H9 (cell line): ENCODE measurements at regions not wholly inside any gene's neighbourhood (a gene's known extent, or its start where the extent isn't known, plus 50 kb on each side); places are given as distances from the start of the nearest gene placed in this dataset.

ENCODE experiments used
- DNase-seq: peaks from one replicate; pipeline ENCODE4 v3.0.0-alpha.2; 2017
- H2AFZ ChIP-seq: one replicate; pipeline ENCODE4 v1.6.1; 2013; ENCODE audit warnings: mild to moderate bottlenecking, low read length, control low read depth, moderate library complexity
- H2AK5ac ChIP-seq: 2 replicates; pipeline ENCODE4 v1.6.1; 2013; ENCODE audit warnings: low read length, control low read depth, mixed read lengths; ENCODE audit not compliant: insufficient read length
- H2BK120ac ChIP-seq: one replicate; pipeline ENCODE4 v1.6.1; 2013; ENCODE audit warnings: low read depth, mild to moderate bottlenecking, low read length, control low read depth, inconsistent platforms; ENCODE audit not compliant: poor library complexity, severe bottlenecking
- H2BK12ac ChIP-seq: 2 replicates; pipeline ENCODE4 v1.6.1; 2013; ENCODE audit warnings: low read length, control low read depth, mixed read lengths, low read depth; ENCODE audit not compliant: insufficient read length
- H2BK15ac ChIP-seq: 2 replicates; pipeline ENCODE4 v1.6.1; 2013; ENCODE audit warnings: low read depth, low read length, control low read depth
- H2BK20ac ChIP-seq: one replicate; pipeline ENCODE4 v1.6.1; 2013; ENCODE audit warnings: low read depth, mild to moderate bottlenecking, low read length, control low read depth, inconsistent platforms; ENCODE audit not compliant: poor library complexity, severe bottlenecking
- H2BK5ac ChIP-seq: 2 replicates; pipeline ENCODE4 v1.6.1; 2013; ENCODE audit warnings: low read length, control low read depth, mixed read lengths; ENCODE audit not compliant: insufficient read length
- H3K14ac ChIP-seq: 2 replicates; pipeline ENCODE4 v1.6.1; 2013; ENCODE audit warnings: low read length, control low read depth; ENCODE audit not compliant: insufficient read depth
- H3K18ac ChIP-seq: 2 replicates; pipeline ENCODE4 v1.6.1; 2013; ENCODE audit warnings: low read depth, mild to moderate bottlenecking, mixed read lengths, low read length, control low read depth; ENCODE audit not compliant: insufficient read length
- H3K23ac ChIP-seq: 2 replicates; pipeline ENCODE4 v1.6.1; 2013; ENCODE audit warnings: low read length, control low read depth, mixed read lengths, low read depth; ENCODE audit not compliant: insufficient read length
- H3K23me2 ChIP-seq: 2 replicates; pipeline ENCODE4 v1.6.1; 2013; ENCODE audit warnings: low read depth, mild to moderate bottlenecking, mixed read lengths, low read length, control low read depth; ENCODE audit not compliant: insufficient read length, poor library complexity, severe bottlenecking
- H3K27ac ChIP-seq: 2 replicates; pipeline ENCODE4 v1.5.1; 2013; ENCODE audit warnings: low read length, control low read depth, mixed read lengths, low read depth; ENCODE audit not compliant: insufficient read length
- H3K27me3 ChIP-seq: 2 replicates; pipeline ENCODE4 v1.6.1; 2013; ENCODE audit warnings: low read length, control low read depth, inconsistent platforms; ENCODE audit not compliant: insufficient read depth
- H3K4ac ChIP-seq: 2 replicates; pipeline ENCODE4 v1.6.1; 2013; ENCODE audit warnings: low read depth, mild to moderate bottlenecking, control low read depth, inconsistent platforms, low read length, moderate library complexity
- H3K4me1 ChIP-seq: 2 replicates; pipeline ENCODE4 v1.6.1; 2013; ENCODE audit warnings: low read length, control low read depth, inconsistent platforms; ENCODE audit not compliant: insufficient read depth
- H3K4me2 ChIP-seq: 2 replicates; pipeline ENCODE4 v1.6.1; 2013; ENCODE audit warnings: low read length, control low read depth, mixed read lengths; ENCODE audit not compliant: insufficient read length, insufficient read depth
- H3K56ac ChIP-seq: 2 replicates; pipeline ENCODE4 v1.6.1; 2013; ENCODE audit warnings: low read depth, mild to moderate bottlenecking, mixed read lengths, low read length, control low read depth; ENCODE audit not compliant: insufficient read length
- H3K79me1 ChIP-seq: 2 replicates; pipeline ENCODE4 v1.6.1; 2013; ENCODE audit warnings: low read depth, mild to moderate bottlenecking, moderate library complexity, low read length, control low read depth, inconsistent platforms; ENCODE audit not compliant: insufficient read depth, poor library complexity, severe bottlenecking
- H3K79me2 ChIP-seq: 2 replicates; pipeline ENCODE4 v1.6.1; 2013; ENCODE audit warnings: low read length, control low read depth, inconsistent platforms; ENCODE audit not compliant: insufficient read depth
- H3K9ac ChIP-seq: 2 replicates; pipeline ENCODE4 v1.6.1; 2013; ENCODE audit warnings: low read length, control low read depth, mixed read lengths; ENCODE audit not compliant: insufficient read length; ENCODE audit errors: extremely low read depth
- H3K9me3 ChIP-seq: one replicate; pipeline ENCODE4 v1.6.1; 2013; ENCODE audit warnings: low read depth, low read length, inconsistent platforms; ENCODE audit not compliant: control insufficient read depth
- H3T11ph ChIP-seq: one replicate; pipeline ENCODE4 v1.6.1; 2013; ENCODE audit warnings: mild to moderate bottlenecking, low read length, control low read depth, inconsistent platforms
- H4K20me1 ChIP-seq: one replicate; pipeline ENCODE4 v1.6.1; 2013; ENCODE audit not compliant: control insufficient read depth, insufficient read length, insufficient read depth
- H4K5ac ChIP-seq: 2 replicates; pipeline ENCODE4 v1.6.1; 2013; ENCODE audit warnings: low read depth, mild to moderate bottlenecking, mixed read lengths, low read length, control low read depth; ENCODE audit not compliant: insufficient read length
- H4K8ac ChIP-seq: replicated peaks from 2 replicates; pipeline ENCODE4 v1.6.1; 2013; ENCODE audit warnings: low read length, control low read depth, mixed read lengths, low read depth; ENCODE audit not compliant: insufficient read length
- H4K91ac ChIP-seq: 2 replicates; pipeline ENCODE4 v1.6.1; 2013; ENCODE audit warnings: low read depth, mild to moderate bottlenecking, moderate library complexity, mixed read lengths, low read length, control low read depth; ENCODE audit not compliant: insufficient read length
- H3K27ac Mint-ChIP-seq, 3 experiments: 2 replicates in 2 of 3; 3 replicates in 1 of 3; pipeline ENCODE4 v1.8.0; 2020 to 2021; ENCODE audit warnings: mixed read lengths in 3 of 3, mild to moderate bottlenecking in 1 of 3, moderate library complexity in 1 of 3
- H3K27me3 Mint-ChIP-seq: 2 replicates; pipeline ENCODE4 v1.8.0; 2021; ENCODE audit warnings: low read depth, mild to moderate bottlenecking, moderate library complexity, mixed read lengths
- H3K36me3 Mint-ChIP-seq, 3 experiments: 2 replicates in 2 of 3; 3 replicates in 1 of 3; pipeline ENCODE4 v1.8.0; 2020 to 2021; ENCODE audit warnings: low read depth in 3 of 3, mixed read lengths in 3 of 3; ENCODE audit not compliant: insufficient read depth in 1 of 3
- H3K4me1 Mint-ChIP-seq, 2 experiments: 2 replicates each; pipeline ENCODE4 v1.8.0; 2020; ENCODE audit warnings: mixed read lengths in 2 of 2
- H3K4me3 Mint-ChIP-seq, 2 experiments: 2 replicates in 1 of 2; 3 replicates in 1 of 2; pipeline ENCODE4 v1.8.0; 2020 to 2021; ENCODE audit warnings: mild to moderate bottlenecking in 2 of 2, mixed read lengths in 2 of 2, moderate library complexity in 1 of 2
- H3K9me3 Mint-ChIP-seq, 2 experiments: 2 replicates in 1 of 2; 3 replicates in 1 of 2; pipeline ENCODE4 v1.8.0; 2020; ENCODE audit warnings: mild to moderate bottlenecking in 2 of 2, mixed read lengths in 2 of 2, moderate library complexity in 1 of 2
- CTCF ChIP-seq: fragments of 200-600 bp; sonication (generic); conservative IDR thresholded peaks from 3 replicates; pipeline ENCODE4 v1.8.0; 2021; ENCODE audit warnings: antibody characterized with exemption, mild to moderate bottlenecking
- WGBS: extraction: QIAGEN DNeasy Blood & Tissue Kit; methylation state at CpG from one replicate; pipeline ENCODE4 v1.1.7; 2013; ENCODE audit warnings: missing lambda C conversion rate, low lambda C conversion rate, mixed read lengths; ENCODE audit not compliant: insufficient read length; ENCODE audit errors: extremely low coverage; 5-methylcytosine and 5-hydroxymethylcytosine counted together

GRCh38 chr2:176521878-176522670, 252.8 kb downstream of the MTX2 start:
- Histone ChIP-seq H3K27ac (no peak overlapping the region), H2BK15ac (no peak overlapping the region), H3K27me3 (peaks cover 26% of the 10 kb centered on the region; the same call in 1 of the 2 replicates), H3K18ac (no peak overlapping the region), H3K4me1 (no peaks in the 10 kb centered on the region), H4K91ac (no peak overlapping the region), H2BK12ac (no peak overlapping the region), H3K79me1 (no peaks in the 10 kb centered on the region), H2BK20ac (no peak overlapping the region), H3K9me3 (no peaks in the 10 kb centered on the region), H4K8ac (no peak overlapping the region), H2AK5ac (no peak overlapping the region), H3K14ac (no peak overlapping the region), H4K5ac (no peak overlapping the region), H2BK120ac (no peak overlapping the region), H3K9ac (no peak overlapping the region), H3K56ac (no peak overlapping the region), H3K79me2 (no peaks in the 10 kb centered on the region), H2AFZ (no peak overlapping the region), H3K23ac (no peak overlapping the region), H2BK5ac (no peak overlapping the region), H3K4me2 (no peak overlapping the region), H4K20me1 (no peaks in the 10 kb centered on the region), H3T11ph (no peak overlapping the region), H3K4ac (no peak overlapping the region), H3K23me2 (no peaks in the 10 kb centered on the region)
- WGBS: no CpG with 5 or more reads among the region's 3 CpGs
- no peaks in the 10 kb centered on the region for H3K36me3 Mint-ChIP-seq
- H3K4me3 Mint-ChIP-seq: no peak overlapping the region
- H3K9me3 Mint-ChIP-seq: no peaks in the 10 kb centered on the region
- peaks cover 9 to 12% of the 10 kb centered on the region in 2 experiments for H3K4me1 Mint-ChIP-seq
- H3K27ac Mint-ChIP-seq: no peak overlapping the region
- no peak for TF ChIP-seq CTCF
- no peak for DNase-seq
- peaks cover 89% of the 10 kb centered on the region for H3K27me3 Mint-ChIP-seq
